ENCODE measurements at regions not wholly inside any gene's neighbourhood (a gene's known extent, or its start where the extent isn't known, plus 50 kb on each side); places are given as distances from the start of the nearest gene placed in this dataset.

DNA sequence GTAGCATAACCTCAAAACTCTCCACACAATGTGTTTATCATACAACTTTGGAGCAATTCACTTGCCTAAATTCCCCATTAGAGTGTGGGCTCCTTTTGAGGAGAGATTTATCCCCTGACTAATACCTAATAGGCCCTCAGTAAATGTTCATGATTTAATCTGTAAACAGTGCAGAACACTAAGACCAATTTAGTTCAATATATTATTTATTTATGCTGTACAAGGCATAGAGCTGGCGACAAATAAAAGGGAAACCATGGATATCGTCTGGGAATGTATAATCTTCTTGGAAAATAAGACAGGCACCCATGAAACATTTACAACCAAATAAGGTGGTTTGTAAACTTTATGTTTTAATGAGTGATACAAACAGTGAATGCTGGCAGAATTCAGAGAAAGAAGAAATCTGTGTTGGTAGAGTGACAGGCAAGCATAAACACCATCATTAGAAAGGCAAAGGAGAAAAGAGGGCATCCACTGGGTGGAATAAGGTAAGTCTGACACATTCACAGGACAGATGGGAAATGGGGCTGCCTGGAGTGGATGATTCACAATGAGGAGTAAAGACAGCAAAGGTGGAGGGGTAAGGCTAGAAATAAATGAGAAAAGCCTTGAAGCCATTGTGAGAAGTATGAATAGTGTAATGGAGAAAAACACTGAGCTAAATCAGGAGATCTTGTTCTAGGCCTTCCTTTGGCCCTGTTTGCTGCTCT, 106.1 kb upstream of the MIR17HG start:
- TF ChIP-seq, protein P1, sequence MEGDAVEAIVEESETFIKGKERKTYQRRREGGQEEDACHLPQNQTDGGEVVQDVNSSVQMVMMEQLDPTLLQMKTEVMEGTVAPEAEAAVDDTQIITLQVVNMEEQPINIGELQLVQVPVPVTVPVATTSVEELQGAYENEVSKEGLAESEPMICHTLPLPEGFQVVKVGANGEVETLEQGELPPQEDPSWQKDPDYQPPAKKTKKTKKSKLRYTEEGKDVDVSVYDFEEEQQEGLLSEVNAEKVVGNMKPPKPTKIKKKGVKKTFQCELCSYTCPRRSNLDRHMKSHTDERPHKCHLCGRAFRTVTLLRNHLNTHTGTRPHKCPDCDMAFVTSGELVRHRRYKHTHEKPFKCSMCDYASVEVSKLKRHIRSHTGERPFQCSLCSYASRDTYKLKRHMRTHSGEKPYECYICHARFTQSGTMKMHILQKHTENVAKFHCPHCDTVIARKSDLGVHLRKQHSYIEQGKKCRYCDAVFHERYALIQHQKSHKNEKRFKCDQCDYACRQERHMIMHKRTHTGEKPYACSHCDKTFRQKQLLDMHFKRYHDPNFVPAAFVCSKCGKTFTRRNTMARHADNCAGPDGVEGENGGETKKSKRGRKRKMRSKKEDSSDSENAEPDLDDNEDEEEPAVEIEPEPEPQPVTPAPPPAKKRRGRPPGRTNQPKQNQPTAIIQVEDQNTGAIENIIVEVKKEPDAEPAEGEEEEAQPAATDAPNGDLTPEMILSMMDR (IDR thresholded peaks at IDR 0.05): no peak
- TF ChIP-seq POLR2A (IDR thresholded peaks at IDR 0.05): no peak

Data from ovary (tissue), 3 donors.